GM12878 (cell line): ENCODE measurements at regions not wholly inside any gene's neighbourhood (a gene's known extent, or its start where the extent isn't known, plus 50 kb on each side); places are given as distances from the start of the nearest gene placed in this dataset.

Source experiments
- ATAC-seq: fragments of 200-7000 bp; cut with Tn5 transposase; 3 replicates; pipeline ENCODE4 v1.9.1; 2020; ENCODE audit warnings: mild to moderate bottlenecking, moderate library complexity
- BruUV-seq: library from RNA; stranded (reverse); fragments of 400-500 nt; replicated peaks from 2 replicates; lab custom pipeline; 2021; lab: Mats Ljungman, UMichigan
- CTCF ChIA-PET: fragments of 300-600 bp; sonication (Branson Sonifier 250); formaldehyde crosslinking; extraction: SDS; loops from one replicate; lab custom pipeline; 2021; ENCODE audit warnings: inconsistent platforms; lab: Yijun Ruan, JAX
- POLR2A ChIA-PET: fragments of 350-600 bp; formaldehyde crosslinking; extraction: SDS; loops from one replicate; lab custom pipeline; 2021; ENCODE audit warnings: inconsistent platforms; lab: Charles Lee
- RAD21 ChIA-PET: fragments of 300-600 bp; sonication (Branson Sonifier 250); formaldehyde crosslinking; loops from one replicate; lab custom pipeline; 2023; ENCODE audit warnings: antibody characterized with exemption; ENCODE audit not compliant: unreplicated experiment; lab: Charles Lee
- SMC1A ChIA-PET: fragments of 300-600 bp; sonication (Branson Sonifier 250); formaldehyde crosslinking; loops from one replicate; lab custom pipeline; 2023; ENCODE audit not compliant: unreplicated experiment, uncharacterized antibody; lab: Charles Lee
- DNase-seq: peaks from one replicate; pipeline ENCODE4 v3.0.0-alpha.2; 2011; ENCODE audit warnings: low read depth, low spot score
- FAIRE-seq: peaks from 3 replicates; lab custom pipeline; 2011; peaks lifted over from hg19 to GRCh38; lab: Jason Lieb, UNC
- H2AFZ ChIP-seq: 2 replicates; pipeline ENCODE4 v1.6.0; 2011; ENCODE audit warnings: low read depth, low read length, control low read depth; ENCODE audit not compliant: control insufficient read depth
- H3K27ac ChIP-seq: 2 replicates; pipeline ENCODE4 v1.5.1; 2011; ENCODE audit warnings: control low read depth; ENCODE audit not compliant: control insufficient read depth, insufficient read depth
- H3K27me3 ChIP-seq, 2 experiments: replicated peaks in 1 of 2; 2 replicates each; pipeline versions ENCODE4 v1.6.0 to v1.6.1; 2011; ENCODE audit warnings: low read length in 1 of 2; ENCODE audit not compliant: control insufficient read depth in 2 of 2, insufficient read depth in 2 of 2
- H3K36me3 ChIP-seq, 2 experiments: 2 replicates each; pipeline ENCODE4 v1.5.1; 2011; ENCODE audit warnings: low read length in 1 of 2; ENCODE audit not compliant: control insufficient read depth in 2 of 2, insufficient read depth in 2 of 2
- H3K4me1 ChIP-seq: 2 replicates; pipeline ENCODE4 v1.6.1; 2011; ENCODE audit warnings: mild to moderate bottlenecking, low read length, moderate library complexity, mixed read lengths; ENCODE audit not compliant: control insufficient read depth, insufficient read depth
- H3K4me2 ChIP-seq: 2 replicates; pipeline ENCODE4 v1.6.0; 2011; ENCODE audit warnings: control low read depth; ENCODE audit not compliant: control insufficient read depth, insufficient read depth
- H3K4me3 ChIP-seq: fragments of 200-600 bp; sonication (generic); 2 replicates; pipeline ENCODE4 v1.5.1; 2016
- H3K79me2 ChIP-seq: 2 replicates; pipeline ENCODE4 v1.6.0; 2011; ENCODE audit warnings: low read length; ENCODE audit not compliant: control insufficient read depth, insufficient read depth
- H3K9ac ChIP-seq: 2 replicates; pipeline ENCODE4 v1.8.0; 2011; ENCODE audit warnings: low read length, control low read depth, mixed read lengths; ENCODE audit not compliant: control insufficient read depth, insufficient read depth
- H3K9me3 ChIP-seq: replicated peaks from 3 replicates; pipeline ENCODE4 v1.5.1; 2011; ENCODE audit warnings: mild to moderate bottlenecking, low read length; ENCODE audit not compliant: control insufficient read depth, insufficient read depth
- H4K20me1 ChIP-seq: 2 replicates; pipeline ENCODE4 v1.6.0; 2011; ENCODE audit not compliant: control insufficient read depth, insufficient read depth
- PML ChIP-seq: IDR thresholded peaks from 2 replicates; pipeline ENCODE4 v1.6.1; 2012; ENCODE audit warnings: low read length, inconsistent platforms
- WGBS: methylation state at CpG from one replicate; pipeline ENCODE4 v1.1.6; 2016; ENCODE audit warnings: low lambda C conversion rate; ENCODE audit not compliant: insufficient replicate concordance, insufficient coverage; ENCODE audit errors: missing lambda C conversion rate; 5-methylcytosine and 5-hydroxymethylcytosine counted together
- in situ Hi-C: fragments of 300-500 bp; cut with MboI; formaldehyde crosslinking; loops from 9 replicates; pipeline ENCODE4 v1.14.3; 2018; ENCODE audit warnings: mixed read lengths
- intact Hi-C: fragments of 100-400 bp; cut with micrococcal nuclease; formaldehyde crosslinking; loops from one replicate; pipeline ENCODE4 v1.14.2; 2022; ENCODE audit not compliant: unreplicated experiment
- TF ChIP-seq, protein P1 (sequence below): IDR thresholded peaks from 2 replicates; pipeline ENCODE4 v1.6.1; 2012; ENCODE audit warnings: improper control_type of control experiment, low read depth, low read length; ENCODE audit not compliant: insufficient replicate concordance
- TF ChIP-seq, protein P2 (sequence below): IDR thresholded peaks from 2 replicates; pipeline ENCODE4 v1.6.1; 2012; ENCODE audit warnings: low read depth, low read length, improper control_type of control experiment
- TF ChIP-seq, protein P3 (sequence below): IDR thresholded peaks from 2 replicates; pipeline ENCODE4 v1.6.1; 2012; ENCODE audit warnings: low read length, inconsistent platforms

DNA sequence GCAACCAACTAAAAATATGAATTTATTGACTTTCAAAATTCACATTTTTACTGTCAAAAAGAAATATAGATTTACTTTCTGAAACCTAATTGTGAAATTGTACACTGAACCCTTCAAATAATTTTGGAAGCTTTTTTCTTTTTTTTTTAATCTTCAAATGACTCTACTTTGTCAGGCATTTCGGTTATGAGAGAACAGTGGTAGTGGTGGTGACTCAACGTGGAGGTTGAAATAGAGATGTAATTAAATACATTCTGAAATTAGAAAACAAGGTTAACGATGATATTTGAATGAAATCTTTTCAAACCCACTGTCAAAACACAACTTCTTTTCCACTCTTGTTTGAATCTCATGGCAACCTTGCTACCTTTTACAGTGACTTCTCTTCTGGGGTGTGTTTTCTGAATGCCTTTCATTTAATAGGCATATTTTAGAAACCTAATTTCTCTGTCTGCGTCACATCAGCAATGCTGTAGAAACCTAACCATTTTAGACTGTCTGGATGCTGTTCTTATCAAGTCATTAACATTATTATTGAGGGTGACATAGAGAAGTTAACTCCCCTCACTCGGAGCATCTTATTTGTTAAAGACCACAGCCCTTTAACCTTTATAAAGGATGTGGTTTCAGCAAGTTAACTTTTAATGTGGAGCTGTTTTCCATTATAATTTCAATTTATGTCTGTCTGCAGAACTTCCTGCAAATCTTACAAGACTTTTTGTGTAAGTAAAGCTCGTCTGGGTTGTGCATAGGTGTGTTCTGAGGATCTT is 136.8 kb downstream of the PCDH7 start:
- H2AFZ ChIP-seq: no peak overlapping the region
- H3K79me2 ChIP-seq: no peaks in the 10 kb centered on the region
- intact Hi-C loops: no loop called here
- SMC1A ChIA-PET: no interaction called here
- CTCF ChIA-PET: interaction anchor here (0.6 kb wide), 1 partner anchor 500 kb away, joined by 3 read pairs; no protein-coding TSS in a partner anchor
- RAD21 ChIA-PET: no interaction called here
- in situ Hi-C loops: no loop called here
- H3K4me2 ChIP-seq: no peak overlapping the region
- no peak for FAIRE-seq
- no TSS peak for BruUV-seq
- 7% methylated on average over 6 of the region's 6 CpGs for WGBS
- no peak for ATAC-seq
- H3K36me3 ChIP-seq: no peaks in the 10 kb centered on the region
- H3K27me3 ChIP-seq: no peaks in the 10 kb centered on the region
- no peaks in the 10 kb centered on the region for H3K4me1 ChIP-seq
- H3K9ac ChIP-seq: no peak overlapping the region
- DNase-seq: no peak
- TF ChIP-seq, protein P1, sequence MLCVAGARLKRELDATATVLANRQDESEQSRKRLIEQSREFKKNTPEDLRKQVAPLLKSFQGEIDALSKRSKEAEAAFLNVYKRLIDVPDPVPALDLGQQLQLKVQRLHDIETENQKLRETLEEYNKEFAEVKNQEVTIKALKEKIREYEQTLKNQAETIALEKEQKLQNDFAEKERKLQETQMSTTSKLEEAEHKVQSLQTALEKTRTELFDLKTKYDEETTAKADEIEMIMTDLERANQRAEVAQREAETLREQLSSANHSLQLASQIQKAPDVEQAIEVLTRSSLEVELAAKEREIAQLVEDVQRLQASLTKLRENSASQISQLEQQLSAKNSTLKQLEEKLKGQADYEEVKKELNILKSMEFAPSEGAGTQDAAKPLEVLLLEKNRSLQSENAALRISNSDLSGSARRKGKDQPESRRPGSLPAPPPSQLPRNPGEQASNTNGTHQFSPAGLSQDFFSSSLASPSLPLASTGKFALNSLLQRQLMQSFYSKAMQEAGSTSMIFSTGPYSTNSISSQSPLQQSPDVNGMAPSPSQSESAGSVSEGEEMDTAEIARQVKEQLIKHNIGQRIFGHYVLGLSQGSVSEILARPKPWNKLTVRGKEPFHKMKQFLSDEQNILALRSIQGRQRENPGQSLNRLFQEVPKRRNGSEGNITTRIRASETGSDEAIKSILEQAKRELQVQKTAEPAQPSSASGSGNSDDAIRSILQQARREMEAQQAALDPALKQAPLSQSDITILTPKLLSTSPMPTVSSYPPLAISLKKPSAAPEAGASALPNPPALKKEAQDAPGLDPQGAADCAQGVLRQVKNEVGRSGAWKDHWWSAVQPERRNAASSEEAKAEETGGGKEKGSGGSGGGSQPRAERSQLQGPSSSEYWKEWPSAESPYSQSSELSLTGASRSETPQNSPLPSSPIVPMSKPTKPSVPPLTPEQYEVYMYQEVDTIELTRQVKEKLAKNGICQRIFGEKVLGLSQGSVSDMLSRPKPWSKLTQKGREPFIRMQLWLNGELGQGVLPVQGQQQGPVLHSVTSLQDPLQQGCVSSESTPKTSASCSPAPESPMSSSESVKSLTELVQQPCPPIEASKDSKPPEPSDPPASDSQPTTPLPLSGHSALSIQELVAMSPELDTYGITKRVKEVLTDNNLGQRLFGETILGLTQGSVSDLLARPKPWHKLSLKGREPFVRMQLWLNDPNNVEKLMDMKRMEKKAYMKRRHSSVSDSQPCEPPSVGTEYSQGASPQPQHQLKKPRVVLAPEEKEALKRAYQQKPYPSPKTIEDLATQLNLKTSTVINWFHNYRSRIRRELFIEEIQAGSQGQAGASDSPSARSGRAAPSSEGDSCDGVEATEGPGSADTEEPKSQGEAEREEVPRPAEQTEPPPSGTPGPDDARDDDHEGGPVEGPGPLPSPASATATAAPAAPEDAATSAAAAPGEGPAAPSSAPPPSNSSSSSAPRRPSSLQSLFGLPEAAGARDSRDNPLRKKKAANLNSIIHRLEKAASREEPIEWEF: no peak
- TF ChIP-seq, protein P2, sequence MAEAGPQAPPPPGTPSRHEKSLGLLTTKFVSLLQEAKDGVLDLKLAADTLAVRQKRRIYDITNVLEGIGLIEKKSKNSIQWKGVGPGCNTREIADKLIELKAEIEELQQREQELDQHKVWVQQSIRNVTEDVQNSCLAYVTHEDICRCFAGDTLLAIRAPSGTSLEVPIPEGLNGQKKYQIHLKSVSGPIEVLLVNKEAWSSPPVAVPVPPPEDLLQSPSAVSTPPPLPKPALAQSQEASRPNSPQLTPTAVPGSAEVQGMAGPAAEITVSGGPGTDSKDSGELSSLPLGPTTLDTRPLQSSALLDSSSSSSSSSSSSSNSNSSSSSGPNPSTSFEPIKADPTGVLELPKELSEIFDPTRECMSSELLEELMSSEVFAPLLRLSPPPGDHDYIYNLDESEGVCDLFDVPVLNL: no peak
- TF ChIP-seq, protein P3, sequence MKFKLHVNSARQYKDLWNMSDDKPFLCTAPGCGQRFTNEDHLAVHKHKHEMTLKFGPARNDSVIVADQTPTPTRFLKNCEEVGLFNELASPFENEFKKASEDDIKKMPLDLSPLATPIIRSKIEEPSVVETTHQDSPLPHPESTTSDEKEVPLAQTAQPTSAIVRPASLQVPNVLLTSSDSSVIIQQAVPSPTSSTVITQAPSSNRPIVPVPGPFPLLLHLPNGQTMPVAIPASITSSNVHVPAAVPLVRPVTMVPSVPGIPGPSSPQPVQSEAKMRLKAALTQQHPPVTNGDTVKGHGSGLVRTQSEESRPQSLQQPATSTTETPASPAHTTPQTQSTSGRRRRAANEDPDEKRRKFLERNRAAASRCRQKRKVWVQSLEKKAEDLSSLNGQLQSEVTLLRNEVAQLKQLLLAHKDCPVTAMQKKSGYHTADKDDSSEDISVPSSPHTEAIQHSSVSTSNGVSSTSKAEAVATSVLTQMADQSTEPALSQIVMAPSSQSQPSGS: no peak
- no peak for TF ChIP-seq PML
- POLR2A ChIA-PET: no interaction called here
- H3K4me3 ChIP-seq: no peak overlapping the region
- H3K27ac ChIP-seq: no peak overlapping the region
- no peaks in the 10 kb centered on the region for H4K20me1 ChIP-seq
- no peaks in the 10 kb centered on the region for H3K9me3 ChIP-seq
